GM12892 (cell line): ENCODE measurements at regions not wholly inside any gene's neighbourhood (a gene's known extent, or its start where the extent isn't known, plus 50 kb on each side); places are given as distances from the start of the nearest gene placed in this dataset.

Experiments
- POLR2A ChIP-seq: IDR thresholded peaks from 2 replicates; pipeline ENCODE4 v1.6.1; 2011; ENCODE audit warnings: low read depth, low read length, control low read depth
- POLR2AphosphoS5 ChIP-seq: IDR thresholded peaks from 2 replicates; pipeline ENCODE4 v1.6.1; 2011; ENCODE audit warnings: low read depth, low read length, control low read depth
- TAF1 ChIP-seq: IDR thresholded peaks from 2 replicates; pipeline ENCODE4 v1.6.1; 2011; ENCODE audit warnings: low read depth, mild to moderate bottlenecking, control low read depth, low read length, borderline replicate concordance

DNA sequence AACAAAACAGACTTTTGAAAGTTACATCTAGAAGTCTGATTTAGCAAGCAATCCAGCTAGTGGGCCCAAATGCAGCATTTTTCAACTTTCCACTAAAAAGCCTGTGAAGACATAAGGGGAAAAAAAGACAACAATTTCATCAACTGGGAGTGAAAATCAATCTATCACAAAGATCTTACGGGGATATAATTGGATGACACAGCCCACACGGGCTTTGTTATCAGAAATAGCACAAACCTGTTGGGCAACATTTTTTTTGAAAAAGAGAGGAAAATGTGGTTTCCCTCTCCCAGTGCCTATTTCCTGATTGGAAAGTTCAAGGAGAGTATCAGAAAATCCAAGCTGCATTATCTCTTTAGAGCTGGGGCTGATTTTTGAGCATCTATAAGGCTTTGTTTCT is 132.7 kb downstream of the EVA1A start:
- no peak for TF ChIP-seq POLR2AphosphoS5
- no peak for TF ChIP-seq POLR2A
- no peak for TF ChIP-seq TAF1
